Astrocyte of the spinal cord (primary cell): ENCODE measurements at regions not wholly inside any gene's neighbourhood (a gene's known extent, or its start where the extent isn't known, plus 50 kb on each side); places are given as distances from the start of the nearest gene placed in this dataset.

ENCODE experiments used
- DNase-seq: peaks from one replicate; pipeline ENCODE4 v3.0.0; 2011; ENCODE audit warnings: low read depth, low spot score
- H3K4me3 ChIP-seq: 2 replicates; pipeline ENCODE4 v1.5.1; 2011; ENCODE audit warnings: low read depth, mild to moderate bottlenecking, low read length, moderate library complexity
- in situ Hi-C: cut with HindIII; loops from 2 replicates; pipeline ENCODE4 v1.10.0; 2017; ENCODE audit warnings: low sequenced_read_pairs
- TF ChIP-seq, protein P1 (sequence below): IDR thresholded peaks from 2 replicates; pipeline ENCODE4 v1.5.1; 2012; ENCODE audit warnings: low read depth, mild to moderate bottlenecking, low read length, inconsistent platforms

DNA sequence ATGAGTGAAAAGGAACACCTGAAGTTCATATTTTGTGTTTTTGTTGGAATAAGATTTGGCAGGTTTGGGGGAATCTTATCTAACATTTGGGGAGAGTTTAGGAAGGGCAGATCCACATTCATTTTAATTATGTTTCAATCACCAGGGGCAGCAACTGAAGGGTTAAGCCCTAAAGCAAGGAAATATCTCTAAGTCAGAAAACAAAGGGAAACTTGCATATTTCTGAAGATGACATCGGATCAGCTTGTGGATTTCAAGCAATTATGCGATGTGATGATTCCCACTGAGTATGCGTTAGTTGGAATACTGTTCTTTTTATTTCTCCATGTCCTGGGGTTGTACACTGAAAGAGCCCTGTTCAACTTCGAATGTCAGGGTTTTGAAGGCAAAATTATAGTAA is 59.8 kb upstream of the NFIB start:
- in situ Hi-C loops, result no loop called here
- no peak overlapping the region for H3K4me3 ChIP-seq
- TF ChIP-seq, protein P1, sequence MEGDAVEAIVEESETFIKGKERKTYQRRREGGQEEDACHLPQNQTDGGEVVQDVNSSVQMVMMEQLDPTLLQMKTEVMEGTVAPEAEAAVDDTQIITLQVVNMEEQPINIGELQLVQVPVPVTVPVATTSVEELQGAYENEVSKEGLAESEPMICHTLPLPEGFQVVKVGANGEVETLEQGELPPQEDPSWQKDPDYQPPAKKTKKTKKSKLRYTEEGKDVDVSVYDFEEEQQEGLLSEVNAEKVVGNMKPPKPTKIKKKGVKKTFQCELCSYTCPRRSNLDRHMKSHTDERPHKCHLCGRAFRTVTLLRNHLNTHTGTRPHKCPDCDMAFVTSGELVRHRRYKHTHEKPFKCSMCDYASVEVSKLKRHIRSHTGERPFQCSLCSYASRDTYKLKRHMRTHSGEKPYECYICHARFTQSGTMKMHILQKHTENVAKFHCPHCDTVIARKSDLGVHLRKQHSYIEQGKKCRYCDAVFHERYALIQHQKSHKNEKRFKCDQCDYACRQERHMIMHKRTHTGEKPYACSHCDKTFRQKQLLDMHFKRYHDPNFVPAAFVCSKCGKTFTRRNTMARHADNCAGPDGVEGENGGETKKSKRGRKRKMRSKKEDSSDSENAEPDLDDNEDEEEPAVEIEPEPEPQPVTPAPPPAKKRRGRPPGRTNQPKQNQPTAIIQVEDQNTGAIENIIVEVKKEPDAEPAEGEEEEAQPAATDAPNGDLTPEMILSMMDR, result no peak
- no peak for DNase-seq

DNA sequence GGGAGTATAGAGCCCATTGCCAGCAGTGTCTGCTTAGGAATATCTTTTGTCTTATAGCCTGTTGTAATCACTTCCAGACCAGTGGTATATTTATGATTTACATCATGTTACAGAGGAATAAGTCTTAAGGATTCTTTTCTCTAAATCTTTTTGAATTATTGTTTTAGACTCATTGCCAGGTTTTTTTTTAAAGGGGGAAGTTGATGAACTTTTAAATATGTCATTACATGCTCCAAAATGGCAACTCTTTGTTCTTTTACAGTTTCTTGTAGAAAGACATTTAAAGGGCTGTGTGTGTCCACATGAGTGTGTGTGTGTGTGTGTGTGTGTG is 59.4 kb upstream of the NFIB start:
- DNase-seq, result peak; percentile 30
- in situ Hi-C loops, result no loop called here
- TF ChIP-seq, protein P1, result no peak
- H3K4me3 ChIP-seq, result no peak overlapping the region

DNA sequence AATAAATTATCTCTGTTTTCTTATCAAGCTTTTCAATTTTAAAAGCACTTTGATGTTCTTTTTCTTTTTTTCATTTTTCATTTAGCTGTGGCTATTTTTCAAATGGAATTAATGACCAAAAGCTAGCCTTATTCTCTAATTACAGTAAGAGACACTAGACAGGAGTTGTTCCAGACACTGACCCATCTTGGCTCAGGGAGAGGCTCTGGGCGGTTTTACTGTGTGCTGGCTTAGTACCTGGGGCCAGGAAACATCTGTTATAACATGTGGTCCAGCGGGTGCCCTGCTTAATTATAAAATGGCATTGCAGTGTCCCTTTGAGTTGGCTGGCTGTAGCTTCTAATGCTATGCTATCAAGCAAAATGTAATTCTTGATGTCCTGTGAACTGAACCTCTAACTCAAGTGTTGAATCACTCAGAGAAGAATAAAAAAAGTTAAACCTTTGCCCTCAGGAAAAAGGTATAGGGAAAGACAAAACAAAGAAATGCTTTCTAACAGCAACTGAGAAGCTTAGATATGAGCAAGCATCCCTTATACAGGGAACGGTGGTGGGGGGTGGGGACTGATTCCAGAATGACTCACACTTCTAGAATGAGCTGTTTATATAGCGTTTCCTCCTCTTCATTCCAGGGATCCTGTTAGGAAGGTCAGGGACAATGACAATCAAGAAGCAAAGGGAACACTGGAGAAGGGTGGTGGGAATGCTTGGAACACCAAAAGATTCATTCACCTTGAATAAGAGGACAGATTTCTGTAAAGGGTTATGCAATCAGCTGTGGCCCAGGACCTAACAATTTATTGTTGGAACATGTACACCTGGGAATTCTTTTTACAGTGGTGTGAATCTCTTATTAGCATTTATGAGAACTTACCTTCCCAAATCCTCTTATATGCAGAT is 58.7 kb upstream of the NFIB start:
- TF ChIP-seq, protein P1, result no peak
- DNase-seq, result peak; percentile 73
- H3K4me3 ChIP-seq, result no peak overlapping the region
- in situ Hi-C loops, result no loop called here

DNA sequence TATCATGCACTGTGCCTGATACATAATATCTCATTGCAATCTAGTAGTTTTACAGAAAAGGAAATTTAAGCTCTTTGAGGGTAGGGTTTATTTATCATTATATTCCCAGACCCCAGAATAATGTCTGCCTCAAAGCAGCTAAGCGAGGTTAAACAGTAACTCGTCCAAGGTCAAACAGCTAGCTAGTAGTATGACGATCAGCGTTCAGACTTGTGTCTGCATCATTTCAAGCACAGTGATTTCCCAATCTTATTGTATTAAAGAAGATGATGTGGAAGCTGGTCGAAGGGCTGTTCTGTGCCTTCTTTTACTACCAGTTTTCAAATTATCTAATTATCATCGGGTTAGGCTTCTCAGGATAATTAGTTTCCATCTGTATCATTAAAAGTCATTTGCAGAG is 55.1 kb upstream of the NFIB start:
- in situ Hi-C loops, result no loop called here
- DNase-seq, result no peak
- TF ChIP-seq, protein P1, result no peak
- no peak overlapping the region for H3K4me3 ChIP-seq

DNA sequence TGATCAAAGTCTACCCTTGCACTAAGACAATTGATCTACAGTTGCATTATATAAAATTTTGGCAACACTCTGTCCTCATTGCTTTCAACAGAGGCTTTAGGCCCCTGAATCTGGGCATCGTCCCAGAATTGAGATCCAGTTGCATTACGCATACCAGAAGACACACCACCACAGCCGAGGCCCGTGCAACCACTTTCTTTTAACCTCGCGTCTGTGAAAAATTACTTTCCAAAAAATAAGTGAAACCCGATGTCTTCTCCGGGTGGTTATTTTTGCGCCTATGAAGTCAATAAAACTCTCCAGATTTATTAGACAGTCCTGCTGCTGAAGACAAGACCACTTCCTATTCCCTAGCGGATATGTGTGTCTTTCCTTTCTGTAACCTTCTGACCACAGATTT is 52.1 kb upstream of the NFIB start:
- TF ChIP-seq, protein P1, result no peak
- in situ Hi-C loops, result no loop called here
- H3K4me3 ChIP-seq, result no peak overlapping the region

DNA sequence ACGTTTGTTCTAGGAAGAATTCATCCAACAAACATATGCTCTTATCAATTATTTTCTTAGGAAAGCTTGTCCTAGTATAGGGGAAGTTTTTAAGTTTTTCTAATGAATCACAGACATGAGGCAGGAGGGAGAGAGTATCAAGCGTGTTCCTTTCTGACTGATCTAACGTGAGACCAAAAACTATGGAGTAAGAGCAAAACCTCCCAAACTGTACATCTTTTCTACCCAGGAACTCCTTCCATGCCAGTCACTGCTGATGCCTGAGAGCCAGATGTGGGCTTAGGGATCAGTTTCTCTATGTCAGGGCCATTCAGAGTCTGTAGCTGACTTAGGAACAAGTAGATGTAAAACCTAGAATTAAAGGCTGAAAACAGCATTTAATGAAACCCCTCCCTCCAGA is 51.7 kb upstream of the NFIB start:
- no peak for DNase-seq

More for the DNA sequence above, 52.1 kb upstream of the NFIB start:
- peak; percentile 88 for DNase-seq

More for the DNA sequence above, 51.7 kb upstream of the NFIB start:
- in situ Hi-C loops, result no loop called here
- TF ChIP-seq, protein P1, result no peak
- no peak overlapping the region for H3K4me3 ChIP-seq
